SK-N-SH (cell line): ENCODE measurements at regions not wholly inside any gene's neighbourhood (a gene's known extent, or its start where the extent isn't known, plus 50 kb on each side); places are given as distances from the start of the nearest gene placed in this dataset.

Source experiments
- EP300 ChIP-seq, 2 experiments: IDR thresholded peaks; 2 replicates each; pipeline versions ENCODE4 v1.4.0 to v1.6.1; 2012; ENCODE audit warnings: borderline replicate concordance in 1 of 2, low read depth in 1 of 2, low read length in 1 of 2
- EZH2phosphoT487 ChIP-seq: fragments of 200-600 bp; sonication (generic); IDR thresholded peaks from 2 replicates; pipeline ENCODE4 v1.6.1; 2017; ENCODE audit warnings: low read depth, mixed run types, mild to moderate bottlenecking, antibody characterized with exemption, moderate library complexity, borderline replicate concordance
- FOSL2 ChIP-seq: IDR thresholded peaks from 2 replicates; pipeline ENCODE4 v1.4.0; 2012; ENCODE audit warnings: low read depth, mild to moderate bottlenecking, moderate library complexity, borderline replicate concordance
- MXI1 ChIP-seq: IDR thresholded peaks from 2 replicates; pipeline ENCODE4 v1.6.1; 2012; ENCODE audit warnings: mild to moderate bottlenecking, low read depth, low read length, improper control_type of control experiment
- RAD21 ChIP-seq: IDR thresholded peaks from 2 replicates; pipeline ENCODE4 v1.6.1; 2012; ENCODE audit warnings: mild to moderate bottlenecking, low read length
- RCOR1 ChIP-seq: fragments of 150-350 bp; IDR thresholded peaks from 2 replicates; pipeline ENCODE4 v1.6.1; 2017; ENCODE audit warnings: antibody characterized with exemption, low read length
- TAF1 ChIP-seq: IDR thresholded peaks from 2 replicates; pipeline ENCODE4 v1.6.1; 2012; ENCODE audit warnings: low read depth, mild to moderate bottlenecking, low read length, moderate library complexity, borderline replicate concordance
- YY1 ChIP-seq: IDR thresholded peaks from 2 replicates; pipeline ENCODE4 v1.4.0; 2012; ENCODE audit warnings: low read depth, mild to moderate bottlenecking
- TF ChIP-seq, protein P1 (sequence below): fragments of 200-600 bp; sonication (generic); IDR thresholded peaks from 2 replicates; pipeline ENCODE4 v1.6.1; 2017; ENCODE audit warnings: antibody characterized with exemption, mild to moderate bottlenecking, moderate library complexity

GRCh38 chr6:28695715-28696114, 170.0 kb downstream of the GPX5 start:
- TF ChIP-seq, protein P1, sequence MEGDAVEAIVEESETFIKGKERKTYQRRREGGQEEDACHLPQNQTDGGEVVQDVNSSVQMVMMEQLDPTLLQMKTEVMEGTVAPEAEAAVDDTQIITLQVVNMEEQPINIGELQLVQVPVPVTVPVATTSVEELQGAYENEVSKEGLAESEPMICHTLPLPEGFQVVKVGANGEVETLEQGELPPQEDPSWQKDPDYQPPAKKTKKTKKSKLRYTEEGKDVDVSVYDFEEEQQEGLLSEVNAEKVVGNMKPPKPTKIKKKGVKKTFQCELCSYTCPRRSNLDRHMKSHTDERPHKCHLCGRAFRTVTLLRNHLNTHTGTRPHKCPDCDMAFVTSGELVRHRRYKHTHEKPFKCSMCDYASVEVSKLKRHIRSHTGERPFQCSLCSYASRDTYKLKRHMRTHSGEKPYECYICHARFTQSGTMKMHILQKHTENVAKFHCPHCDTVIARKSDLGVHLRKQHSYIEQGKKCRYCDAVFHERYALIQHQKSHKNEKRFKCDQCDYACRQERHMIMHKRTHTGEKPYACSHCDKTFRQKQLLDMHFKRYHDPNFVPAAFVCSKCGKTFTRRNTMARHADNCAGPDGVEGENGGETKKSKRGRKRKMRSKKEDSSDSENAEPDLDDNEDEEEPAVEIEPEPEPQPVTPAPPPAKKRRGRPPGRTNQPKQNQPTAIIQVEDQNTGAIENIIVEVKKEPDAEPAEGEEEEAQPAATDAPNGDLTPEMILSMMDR = no peak
- TF ChIP-seq EZH2phosphoT487 (no peak), EP300 (IDR thresholded peaks at IDR 0.05; ENCODE audit: borderline replicate concordance in 1 of 2, low read depth in 1 of 2, low read length in 1 of 2) (no peak), TAF1 (no peak), RCOR1 (no peak), FOSL2 (no peak), MXI1 (no peak), YY1 (no peak), RAD21 (no peak)
